ENCODE measurements at regions not wholly inside any gene's neighbourhood (a gene's known extent, or its start where the extent isn't known, plus 50 kb on each side); places are given as distances from the start of the nearest gene placed in this dataset.

- intact Hi-C loops (cut with DNase I): no loop called here
- no peak overlapping the region for H3K27ac ChIP-seq (ENCODE audit: low read length)
These were observed 195.1 kb downstream of the C1D start for GRCh38 chr2:67867735-67868134.

GRCh38 chr2:67871686-67872412, 191.0 kb downstream of the C1D start:
- intact Hi-C loops (cut with DNase I): no loop called here
- Histone ChIP-seq H3K27ac (ENCODE audit: low read length) (no peak overlapping the region), H3K4me3 (ENCODE audit: low read length) (no peak overlapping the region), H3K9me3 (ENCODE audit: control insufficient read depth, low read length) (no peaks in the 10 kb centered on the region), H3K4me1 (ENCODE audit: control insufficient read depth, insufficient read depth, low read length) (no peaks in the 10 kb centered on the region), H3K27me3 (ENCODE audit: control insufficient read depth, insufficient read depth) (no peaks in the 10 kb centered on the region)
- peak in 1 of 2 donors; percentile 26 for ATAC-seq
- 62% methylated on average over 13 of the region's 13 CpGs for WGBS
- no peak for DNase-seq

More at GRCh38 chr2:67867735-67868134, 195.1 kb downstream of the C1D start:
- ATAC-seq (no peak), DNase-seq (no peak)
- H3K9me3 ChIP-seq (ENCODE audit: control insufficient read depth, low read length): no peaks in the 10 kb centered on the region
- 62% methylated on average over 5 of the region's 5 CpGs for WGBS
- H3K27me3 ChIP-seq (ENCODE audit: control insufficient read depth, insufficient read depth): no peaks in the 10 kb centered on the region
- H3K4me1 ChIP-seq (ENCODE audit: control insufficient read depth, insufficient read depth, low read length): no peaks in the 10 kb centered on the region
- no peak overlapping the region for H3K4me3 ChIP-seq (ENCODE audit: low read length)

- Histone ChIP-seq H3K4me1 (ENCODE audit: control insufficient read depth, insufficient read depth, low read length) (no peaks in the 10 kb centered on the region), H3K9me3 (ENCODE audit: control insufficient read depth, low read length) (no peaks in the 10 kb centered on the region), H3K27me3 (ENCODE audit: control insufficient read depth, insufficient read depth) (no peaks in the 10 kb centered on the region), H3K27ac (ENCODE audit: low read length) (no peak overlapping the region), H3K4me3 (ENCODE audit: low read length) (no peak overlapping the region)
- no peak for DNase-seq
- 84% methylated on average over 2 of the region's 2 CpGs for WGBS
- no peak for ATAC-seq
- intact Hi-C loops (cut with DNase I): no loop called here
These were observed 190.3 kb downstream of the C1D start for GRCh38 chr2:67872481-67872880.

- Histone ChIP-seq H3K27me3 (ENCODE audit: control insufficient read depth, insufficient read depth) (no peaks in the 10 kb centered on the region), H3K9me3 (ENCODE audit: control insufficient read depth, low read length) (no peaks in the 10 kb centered on the region), H3K4me3 (ENCODE audit: low read length) (no peak overlapping the region), H3K27ac (ENCODE audit: low read length) (no peak overlapping the region), H3K4me1 (ENCODE audit: control insufficient read depth, insufficient read depth, low read length) (no peaks in the 10 kb centered on the region)
- 92% methylated on average over 3 of the region's 3 CpGs for WGBS
- intact Hi-C loops (cut with DNase I): no loop called here
- DNase-seq (no peak), ATAC-seq (no peak)
These were observed 188.9 kb downstream of the C1D start for GRCh38 chr2:67873916-67874315.

GRCh38 chr2:67876176-67876575, 186.6 kb downstream of the C1D start:
- Histone ChIP-seq H3K27me3 (ENCODE audit: control insufficient read depth, insufficient read depth) (no peaks in the 10 kb centered on the region), H3K9me3 (ENCODE audit: control insufficient read depth, low read length) (no peaks in the 10 kb centered on the region), H3K4me3 (ENCODE audit: low read length) (no peak overlapping the region), H3K4me1 (ENCODE audit: control insufficient read depth, insufficient read depth, low read length) (no peaks in the 10 kb centered on the region), H3K27ac (ENCODE audit: low read length) (no peak overlapping the region)
- DNase-seq: no peak
- no peak for ATAC-seq
- intact Hi-C loops (cut with DNase I): no loop called here
- 82% methylated on average over 3 of the region's 3 CpGs for WGBS

GRCh38 chr2:67877301-67877700, 185.5 kb downstream of the C1D start:
- ATAC-seq (no peak), DNase-seq (no peak)
- no peak overlapping the region for H3K4me3 ChIP-seq (ENCODE audit: low read length)
- no peaks in the 10 kb centered on the region for H3K9me3 ChIP-seq (ENCODE audit: control insufficient read depth, low read length)
- H3K27me3 ChIP-seq (ENCODE audit: control insufficient read depth, insufficient read depth): no peaks in the 10 kb centered on the region
- H3K27ac ChIP-seq (ENCODE audit: low read length): no peak overlapping the region
- H3K4me1 ChIP-seq (ENCODE audit: control insufficient read depth, insufficient read depth, low read length): no peaks in the 10 kb centered on the region
- 41% methylated on average over 3 of the region's 3 CpGs for WGBS
- intact Hi-C loops (cut with DNase I): no loop called here

GRCh38 chr2:67878743-67879142, 184.1 kb downstream of the C1D start:
- H3K27me3 ChIP-seq (ENCODE audit: control insufficient read depth, insufficient read depth): no peaks in the 10 kb centered on the region
- H3K9me3 ChIP-seq (ENCODE audit: control insufficient read depth, low read length): no peaks in the 10 kb centered on the region
- H3K27ac ChIP-seq (ENCODE audit: low read length): no peak overlapping the region
- H3K4me1 ChIP-seq (ENCODE audit: control insufficient read depth, insufficient read depth, low read length): no peaks in the 10 kb centered on the region
- 73% methylated on average over 1 of the region's 1 CpG for WGBS
- intact Hi-C loops (cut with DNase I): no loop called here
- no peak for ATAC-seq
- no peak overlapping the region for H3K4me3 ChIP-seq (ENCODE audit: low read length)
- no peak for DNase-seq

GRCh38 chr2:67879586-67880290, 183.1 kb downstream of the C1D start:
- ATAC-seq (no peak), DNase-seq (no peak)
- no peaks in the 10 kb centered on the region for H3K27me3 ChIP-seq (ENCODE audit: control insufficient read depth, insufficient read depth)
- WGBS: 78% methylated on average over 4 of the region's 4 CpGs
- H3K4me1 ChIP-seq (ENCODE audit: control insufficient read depth, insufficient read depth, low read length): no peaks in the 10 kb centered on the region
- intact Hi-C loops (cut with DNase I): no loop called here
- H3K27ac ChIP-seq (ENCODE audit: low read length): no peak overlapping the region
- no peak overlapping the region for H3K4me3 ChIP-seq (ENCODE audit: low read length)
- H3K9me3 ChIP-seq (ENCODE audit: control insufficient read depth, low read length): no peaks in the 10 kb centered on the region

- H3K27me3 ChIP-seq (ENCODE audit: control insufficient read depth, insufficient read depth): no peaks in the 10 kb centered on the region
- no peaks in the 10 kb centered on the region for H3K9me3 ChIP-seq (ENCODE audit: control insufficient read depth, low read length)
- H3K27ac ChIP-seq (ENCODE audit: low read length): no peak overlapping the region
- DNase-seq (peak in 1 of 3 donors; percentile 49), ATAC-seq (no peak)
- H3K4me1 ChIP-seq (ENCODE audit: control insufficient read depth, insufficient read depth, low read length): no peaks in the 10 kb centered on the region
- intact Hi-C loops (cut with DNase I): no loop called here
- H3K4me3 ChIP-seq (ENCODE audit: low read length): no peak overlapping the region
- WGBS: 29% methylated on average over 10 of the region's 10 CpGs
These were observed 182.5 kb downstream of the C1D start for GRCh38 chr2:67880291-67880761.

GRCh38 chr2:67881816-67882215, 181.0 kb downstream of the C1D start:
- Histone ChIP-seq H3K4me3 (ENCODE audit: low read length) (no peak overlapping the region), H3K27ac (ENCODE audit: low read length) (no peak overlapping the region), H3K4me1 (ENCODE audit: control insufficient read depth, insufficient read depth, low read length) (no peaks in the 10 kb centered on the region), H3K27me3 (ENCODE audit: control insufficient read depth, insufficient read depth) (no peaks in the 10 kb centered on the region), H3K9me3 (ENCODE audit: control insufficient read depth, low read length) (no peaks in the 10 kb centered on the region)
- WGBS: 46% methylated on average over 4 of the region's 4 CpGs
- no peak for ATAC-seq
- intact Hi-C loops (cut with DNase I): no loop called here
- DNase-seq: no peak

GRCh38 chr2:67883316-67884087, 179.3 kb downstream of the C1D start:
- 72% methylated on average over 3 of the region's 3 CpGs for WGBS
- Histone ChIP-seq H3K9me3 (ENCODE audit: control insufficient read depth, low read length) (no peaks in the 10 kb centered on the region), H3K27me3 (ENCODE audit: control insufficient read depth, insufficient read depth) (no peaks in the 10 kb centered on the region), H3K27ac (ENCODE audit: low read length) (no peak overlapping the region), H3K4me1 (ENCODE audit: control insufficient read depth, insufficient read depth, low read length) (no peaks in the 10 kb centered on the region), H3K4me3 (ENCODE audit: low read length) (no peak overlapping the region)
- DNase-seq: no peak
- ATAC-seq: no peak
- intact Hi-C loops (cut with DNase I): no loop called here

All from right cardiac atrium (tissue), 5 donors.